Transverse colon (tissue), 4 donors: ENCODE measurements at regions not wholly inside any gene's neighbourhood (a gene's known extent, or its start where the extent isn't known, plus 50 kb on each side); places are given as distances from the start of the nearest gene placed in this dataset.
"Not testable (repeated sequence)": the region's sequence is repeated elsewhere in the genome, so short reads cannot be mapped to it uniquely, and the experiment has no call there.

Source experiments
- DNase-seq: peaks from one replicate; pipeline ENCODE4 v3.0.0-alpha.2; 2019
- H3K27ac ChIP-seq, 4 donors: fragments of 200-600 bp; sonication (generic); 2 replicates each; pipeline ENCODE4 v1.5.1; 2016 to 2018; ENCODE audit warnings: inconsistent platforms in 4 of 4
- H3K27me3 ChIP-seq: fragments of 200-600 bp; sonication (generic); 2 replicates; pipeline ENCODE4 v1.5.1; 2017; ENCODE audit warnings: inconsistent platforms
- H3K36me3 ChIP-seq, 4 donors: fragments of 200-600 bp; sonication (generic); 2 replicates each; pipeline ENCODE4 v1.5.1; 2017 to 2019; ENCODE audit warnings: inconsistent platforms in 4 of 4
- H3K4me1 ChIP-seq, 4 donors: fragments of 200-600 bp; sonication (generic); 2 replicates each; pipeline ENCODE4 v1.5.1; 2017 to 2020; ENCODE audit warnings: inconsistent platforms in 4 of 4
- H3K4me3 ChIP-seq, 4 donors: fragments of 200-600 bp; sonication (generic); 1 replicate in 1 of 4; 2 replicates in 3 of 4; pipeline versions ENCODE4 v1.5.1 to v1.6.1; 2017 to 2019; ENCODE audit warnings: inconsistent platforms in 4 of 4
- H3K9me3 ChIP-seq, 2 donors: fragments of 200-600 bp; sonication (generic); 2 replicates each; pipeline ENCODE4 v1.5.1; 2017 to 2019; ENCODE audit warnings: inconsistent platforms in 2 of 2
- CTCF ChIP-seq, 5 experiments: fragments of 200-600 bp in 3 of 5; fragments of 450-650 bp in 2 of 5; sonication (generic) in 3 of 5; IDR thresholded peaks; 1 replicate in 2 of 5; 2 replicates in 3 of 5; pipeline ENCODE4 v1.5.1; 2016 to 2017; ENCODE audit warnings: antibody characterized with exemption in 5 of 5, inconsistent platforms in 3 of 5, mild to moderate bottlenecking in 2 of 5, moderate library complexity in 1 of 5
- EP300 ChIP-seq: sonication (generic); formaldehyde crosslinking; IDR thresholded peaks from one replicate; pipeline ENCODE4 v1.6.1; 2017; ENCODE audit warnings: antibody characterized with exemption, low read depth
- POLR2A ChIP-seq: fragments of 450-650 bp; IDR thresholded peaks from one replicate; pipeline ENCODE4 v1.6.1; 2016; ENCODE audit warnings: antibody characterized with exemption, mild to moderate bottlenecking, moderate library complexity
- POLR2AphosphoS5 ChIP-seq, 3 donors: sonication (generic); formaldehyde crosslinking; IDR thresholded peaks; one replicate each; pipeline ENCODE4 v1.6.1; 2016; ENCODE audit warnings: antibody characterized with exemption in 3 of 3
- WGBS, 2 donors: methylation state at CpG; one replicate each; pipeline ENCODE4 v1.1.5; 2018; ENCODE audit warnings: low coverage in 1 of 2; 5-methylcytosine and 5-hydroxymethylcytosine counted together
- in situ Hi-C, 4 donors: fragments of 200-750 bp; cut with MboI; loops; one replicate each; pipeline versions ENCODE4 v1.15.0 to v1.15.1; 2017; ENCODE audit warnings: low sequenced_read_pairs in 3 of 4, low pct_ligation_motif_present in 1 of 4, low pct_unique_long_range_greater_than_20kb in 1 of 4
- intact Hi-C: fragments of 100-400 bp; cut with DNase I; formaldehyde crosslinking; loops from one replicate; pipeline ENCODE4 v1.15.1; 2023; ENCODE audit warnings: low total_unique reads

- peak overlapping the region; percentile 85 to 98 (median 87) for H3K27ac ChIP-seq
- no peaks in the 10 kb centered on the region for H3K36me3 ChIP-seq
- intact Hi-C loops (no loop called here), in situ Hi-C loops (no loop called here)
- H3K4me3 ChIP-seq: no peak overlapping the region
- H3K4me1 ChIP-seq: peaks cover 16 to 64% (median 34%) of the 10 kb centered on the region in 4 donors
- H3K27me3 ChIP-seq: no peaks in the 10 kb centered on the region
- DNase-seq: no peak
- 88 to 94% methylated on average over 6 to 10 of the region's 10 CpGs for WGBS, 2 donors
- no peak for TF ChIP-seq EP300
- no peak for TF ChIP-seq POLR2AphosphoS5 (IDR thresholded peaks at IDR 0.05)
- no peak for TF ChIP-seq POLR2A
- TF ChIP-seq CTCF (IDR thresholded peaks at IDR 0.05): no peak
- no peaks in the 10 kb centered on the region for H3K9me3 ChIP-seq
Measured at GRCh38 chr15:92805080-92805690, 94.9 kb upstream of the CHD2 start.

- intact Hi-C loops, DNase-seq, H3K9me3 ChIP-seq, H3K36me3 ChIP-seq, H3K4me3 ChIP-seq, H3K27me3 ChIP-seq, in situ Hi-C loops: not testable (repeated sequence)
- Histone ChIP-seq H3K27ac (peak overlapping the region; percentile 25 to 98 (median 86)), H3K4me1 (peaks cover 16 to 72% (median 43%) of the 10 kb centered on the region in 4 donors)
- WGBS, 2 donors: 89 to 90% methylated on average over 1 to 11 of the region's 11 CpGs
Measured at GRCh38 chr15:92806171-92806570, 94.0 kb upstream of the CHD2 start.

GRCh38 chr15:92806763-92807162 lies 93.4 kb upstream of the CHD2 start:
- Histone ChIP-seq H3K4me3 (no peak overlapping the region), H3K27me3 (no peaks in the 10 kb centered on the region), H3K9me3 (no peaks in the 10 kb centered on the region), H3K4me1 (peaks cover 12 to 72% (median 41%) of the 10 kb centered on the region in 4 donors), H3K36me3 (no peaks in the 10 kb centered on the region), H3K27ac (peak overlapping the region; percentile 94 to 98 (median 96))
- DNase-seq: no peak
- no peak for TF ChIP-seq POLR2AphosphoS5 (IDR thresholded peaks at IDR 0.05)
- TF ChIP-seq POLR2A: no peak
- TF ChIP-seq CTCF (IDR thresholded peaks at IDR 0.05): no peak
- no peak for TF ChIP-seq EP300
- WGBS, 2 donors: 77 to 95% methylated on average over 6 to 17 of the region's 17 CpGs
- intact Hi-C loops (no loop called here), in situ Hi-C loops (no loop called here)

- intact Hi-C loops: no loop called here
- Histone ChIP-seq H3K4me1 (peaks cover 11 to 62% (median 38%) of the 10 kb centered on the region in 4 donors), H3K27me3 (no peaks in the 10 kb centered on the region), H3K36me3 (no peaks in the 10 kb centered on the region), H3K4me3 (peak overlapping the region; percentile 29 to 59 (median 46)), H3K27ac (peak overlapping the region; percentile 94 to 98 (median 96)), H3K9me3 (no peaks in the 10 kb centered on the region)
- DNase-seq: peak; percentile 34
- TF ChIP-seq CTCF (IDR thresholded peaks at IDR 0.05) (no peak), EP300 (no peak), POLR2AphosphoS5 (IDR thresholded peaks at IDR 0.05) (no peak), POLR2A (no peak)
- 37 to 100% methylated on average over 2 to 14 of the region's 14 CpGs for WGBS, 2 donors
- in situ Hi-C loops: no loop called here
Measured at GRCh38 chr15:92807971-92808571, 92.1 kb upstream of the CHD2 start.
